AG04449 (cell line): ENCODE measurements at regions not wholly inside any gene's neighbourhood (a gene's known extent, or its start where the extent isn't known, plus 50 kb on each side); places are given as distances from the start of the nearest gene placed in this dataset.

Experiments
- CTCF ChIA-PET: fragments of 350-600 bp; formaldehyde crosslinking; extraction: SDS; loops from one replicate; lab custom pipeline; 2021; ENCODE audit warnings: antibody characterized with exemption; lab: Yijun Ruan, JAX
- POLR2A ChIA-PET: fragments of 400-600, 350-600 bp; formaldehyde crosslinking; extraction: SDS; loops from one replicate; lab custom pipeline; 2020; ENCODE audit warnings: antibody characterized with exemption, inconsistent platforms; lab: Yijun Ruan, JAX
- DNase-seq: peaks from one replicate; pipeline ENCODE4 v3.0.0-alpha.2; 2010; ENCODE audit warnings: low read depth, low spot score
- H3K4me3 ChIP-seq: 2 replicates; pipeline ENCODE4 v1.5.1; 2011; ENCODE audit warnings: low read depth, mild to moderate bottlenecking, control low read depth, low read length
- TF ChIP-seq, protein P1 (sequence below): IDR thresholded peaks from one replicate; pipeline ENCODE4 v1.5.1; 2011; ENCODE audit warnings: mild to moderate bottlenecking, moderate library complexity, low read length, control low read depth, inconsistent platforms; ENCODE audit not compliant: insufficient read depth; ENCODE audit errors: missing control alignments

GRCh38 chr22:47435826-47436225 lies 673.4 kb downstream of the TBC1D22A start:
- CTCF ChIA-PET: no interaction called here

GRCh38 chr22:47435204-47435487 lies 672.7 kb downstream of the TBC1D22A start:
- H3K4me3 ChIP-seq: no peak overlapping the region
- POLR2A ChIA-PET: no interaction called here
- TF ChIP-seq, protein P1, sequence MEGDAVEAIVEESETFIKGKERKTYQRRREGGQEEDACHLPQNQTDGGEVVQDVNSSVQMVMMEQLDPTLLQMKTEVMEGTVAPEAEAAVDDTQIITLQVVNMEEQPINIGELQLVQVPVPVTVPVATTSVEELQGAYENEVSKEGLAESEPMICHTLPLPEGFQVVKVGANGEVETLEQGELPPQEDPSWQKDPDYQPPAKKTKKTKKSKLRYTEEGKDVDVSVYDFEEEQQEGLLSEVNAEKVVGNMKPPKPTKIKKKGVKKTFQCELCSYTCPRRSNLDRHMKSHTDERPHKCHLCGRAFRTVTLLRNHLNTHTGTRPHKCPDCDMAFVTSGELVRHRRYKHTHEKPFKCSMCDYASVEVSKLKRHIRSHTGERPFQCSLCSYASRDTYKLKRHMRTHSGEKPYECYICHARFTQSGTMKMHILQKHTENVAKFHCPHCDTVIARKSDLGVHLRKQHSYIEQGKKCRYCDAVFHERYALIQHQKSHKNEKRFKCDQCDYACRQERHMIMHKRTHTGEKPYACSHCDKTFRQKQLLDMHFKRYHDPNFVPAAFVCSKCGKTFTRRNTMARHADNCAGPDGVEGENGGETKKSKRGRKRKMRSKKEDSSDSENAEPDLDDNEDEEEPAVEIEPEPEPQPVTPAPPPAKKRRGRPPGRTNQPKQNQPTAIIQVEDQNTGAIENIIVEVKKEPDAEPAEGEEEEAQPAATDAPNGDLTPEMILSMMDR: no peak
- CTCF ChIA-PET: no interaction called here
- no peak for DNase-seq

More at GRCh38 chr22:47435826-47436225, 673.4 kb downstream of the TBC1D22A start:
- POLR2A ChIA-PET: no interaction called here
- TF ChIP-seq, protein P1: no peak
- H3K4me3 ChIP-seq: no peak overlapping the region
- no peak for DNase-seq

- no peak overlapping the region for H3K4me3 ChIP-seq
- TF ChIP-seq, protein P1: no peak
- DNase-seq: no peak
- CTCF ChIA-PET: no interaction called here
- POLR2A ChIA-PET: no interaction called here
Observed at GRCh38 chr22:47434336-47435203, 672.1 kb downstream of the TBC1D22A start.

- POLR2A ChIA-PET: no interaction called here
- DNase-seq: no peak
- H3K4me3 ChIP-seq: no peak overlapping the region
- CTCF ChIA-PET: no interaction called here
- TF ChIP-seq, protein P1: no peak
Observed at GRCh38 chr22:47433627-47434026, 671.2 kb downstream of the TBC1D22A start.

DNA sequence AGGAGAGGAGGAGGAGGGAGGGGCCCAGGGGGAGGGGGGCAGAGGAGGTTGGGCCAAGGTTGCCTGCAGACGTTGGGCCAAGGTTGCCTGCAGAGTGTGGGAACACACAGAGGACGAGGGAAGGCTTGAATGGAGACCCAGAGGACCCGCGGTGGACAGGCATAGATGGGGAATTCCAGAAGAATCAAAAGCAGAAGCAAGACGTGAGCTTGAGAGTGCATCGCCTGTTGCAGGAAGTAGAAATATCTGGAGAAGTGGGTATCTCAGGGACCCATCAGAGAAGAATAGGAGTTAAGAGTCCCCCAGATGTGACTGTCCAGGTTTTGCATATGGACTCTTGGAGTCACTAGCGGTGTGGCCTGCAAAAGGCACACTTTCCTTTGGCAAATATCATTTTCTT lies 670.2 kb downstream of the TBC1D22A start:
- ChIA-PET CTCF (no interaction called here), POLR2A (no interaction called here)
- TF ChIP-seq, protein P1: no peak
- H3K4me3 ChIP-seq: no peak overlapping the region
- DNase-seq: no peak

DNA sequence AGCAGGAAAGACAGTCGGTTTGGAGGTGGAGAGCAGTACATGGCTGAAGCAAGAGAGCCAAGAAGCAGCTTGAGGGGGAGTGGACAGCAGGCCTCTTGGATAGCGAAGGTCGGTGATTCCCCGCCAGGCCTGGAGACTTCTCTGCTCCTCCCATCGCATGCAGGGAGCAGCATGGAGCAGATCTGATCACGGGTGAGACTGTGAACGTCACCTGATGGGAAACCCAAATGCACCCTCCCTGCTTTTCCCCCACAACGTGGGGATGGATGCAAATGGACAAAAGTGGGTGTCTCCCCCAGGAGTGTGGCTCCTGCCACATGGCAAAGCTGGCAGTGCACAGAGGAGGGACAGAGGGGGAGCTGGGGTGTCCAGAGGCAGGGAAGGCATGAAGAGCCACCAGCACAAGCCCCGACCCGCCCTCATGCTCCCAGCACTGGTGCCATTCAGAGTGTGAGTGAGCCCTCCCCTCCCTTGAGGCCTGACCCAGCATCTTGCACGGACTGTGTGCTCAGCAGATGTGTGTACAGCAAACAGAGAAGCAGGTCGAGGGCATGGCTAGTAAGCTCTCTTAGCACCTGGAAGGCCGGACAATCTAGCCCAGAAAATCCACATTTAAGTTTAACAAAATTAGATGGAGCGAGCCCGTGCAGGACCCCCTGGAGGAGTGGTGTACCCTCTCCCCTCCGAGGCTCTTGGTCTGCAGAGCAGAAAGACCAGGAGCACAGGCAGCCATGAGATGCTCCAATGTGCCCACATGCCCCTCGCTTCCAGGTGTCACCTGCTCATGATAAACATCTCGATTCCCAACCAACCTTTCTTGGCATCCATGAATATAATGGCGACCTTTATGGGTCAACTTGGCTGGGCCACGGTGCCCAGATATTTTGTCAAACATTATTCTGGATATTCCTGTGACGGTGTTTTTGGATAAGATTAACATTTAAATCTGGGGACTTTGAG lies 661.7 kb downstream of the TBC1D22A start:
- TF ChIP-seq, protein P1: no peak
- ChIA-PET POLR2A (no interaction called here), CTCF (no interaction called here)
- DNase-seq: no peak
- no peak overlapping the region for H3K4me3 ChIP-seq
